ENCODE measurements at regions not wholly inside any gene's neighbourhood (a gene's known extent, or its start where the extent isn't known, plus 50 kb on each side); places are given as distances from the start of the nearest gene placed in this dataset.

DNA sequence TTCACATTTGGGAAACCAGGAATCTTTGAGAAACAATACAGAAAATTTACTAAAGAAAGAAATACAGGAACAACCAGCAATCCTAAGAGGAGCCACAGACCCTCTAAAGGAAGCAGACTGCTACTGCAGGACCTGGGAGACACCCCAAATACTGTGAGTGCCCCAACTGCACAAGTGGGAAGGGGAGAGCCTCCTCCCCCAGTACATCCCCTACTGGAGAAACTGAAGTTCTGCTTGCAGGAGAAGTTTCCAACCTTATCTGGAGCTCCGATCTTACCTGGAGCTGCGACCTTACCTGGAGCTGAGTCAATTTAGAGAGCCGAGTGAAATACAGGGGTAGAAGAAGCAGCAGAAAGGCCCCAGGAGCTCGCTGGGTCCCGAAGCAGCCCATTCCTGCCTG is 236.4 kb upstream of the SPRY2 start (continued):
- TF ChIP-seq SALL2 (tag by site-specific recombination; IDR thresholded peaks at IDR 0.05; ENCODE audit: borderline replicate concordance) = no peak
- TF ChIP-seq KLF1 (tag by site-specific recombination; IDR thresholded peaks at IDR 0.05) = no peak

GRCh38 chr13:80574113-80574850 is 233.4 kb upstream of the SPRY2 start:
- no peaks in the 10 kb centered on the region for H3K9me3 ChIP-seq (ENCODE audit: control insufficient read depth, insufficient read depth, low read depth, low read length)
- ChIA-PET POLR2A (no interaction called here), CTCF (no interaction called here)
- H3K27ac ChIP-seq (ENCODE audit: extremely low read depth, low read depth, low read length) = no peak overlapping the region
- H3K4me3 ChIP-seq (ENCODE audit: low read depth, low read length) = no peak overlapping the region
- no peaks in the 10 kb centered on the region for H3K4me1 ChIP-seq (ENCODE audit: control insufficient read depth, insufficient read depth, low read length)
- no peak for TF ChIP-seq ZSCAN23 (tag by site-specific recombination; IDR thresholded peaks at IDR 0.05)
- no peak for TF ChIP-seq GLIS2 (tag by site-specific recombination; IDR thresholded peaks at IDR 0.05)
- no peak for TF ChIP-seq ZEB2 (tag by site-specific recombination; IDR thresholded peaks at IDR 0.05)
- no peak for TF ChIP-seq WT1 (tag by site-specific recombination; IDR thresholded peaks at IDR 0.05)
- TF ChIP-seq ZNF792 (tag by site-specific recombination; IDR thresholded peaks at IDR 0.05) = no peak
- TF ChIP-seq KLF8 (tag by site-specific recombination; IDR thresholded peaks at IDR 0.05) = no peak
- TF ChIP-seq ZNF202 (tag by site-specific recombination; IDR thresholded peaks at IDR 0.05; ENCODE audit: borderline replicate concordance) = no peak
- TF ChIP-seq ZNF391 (tag by site-specific recombination; IDR thresholded peaks at IDR 0.05; ENCODE audit: borderline replicate concordance, low read depth) = no peak
- TF ChIP-seq MYNN (tag by site-specific recombination; IDR thresholded peaks at IDR 0.05; ENCODE audit: borderline replicate concordance) = no peak
- TF ChIP-seq ZBTB7A (tag by site-specific recombination; IDR thresholded peaks at IDR 0.05; ENCODE audit: low read depth) = no peak
- no peaks in the 10 kb centered on the region for H3K36me3 ChIP-seq (ENCODE audit: control insufficient read depth in 2 of 2, insufficient read depth in 1 of 2, low read length in 2 of 2)

DNA sequence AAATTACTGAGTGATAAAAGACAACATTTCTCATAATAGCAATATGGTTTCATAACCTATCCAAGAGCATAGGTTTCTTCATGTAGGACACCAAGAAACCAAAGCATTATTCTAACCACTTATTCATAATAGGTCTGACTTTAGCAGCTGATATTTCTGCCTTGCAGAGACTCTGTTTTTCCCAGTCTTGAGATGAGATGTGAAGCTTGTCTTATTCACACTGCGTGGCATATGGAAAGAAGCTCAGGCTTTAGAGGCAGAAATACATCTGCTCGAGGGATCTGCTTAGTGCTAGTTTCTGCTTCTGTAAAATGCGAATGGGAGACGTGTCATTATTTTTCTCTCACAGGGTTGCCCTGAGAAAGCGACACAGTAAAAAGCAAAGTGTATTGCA is 232.0 kb upstream of the SPRY2 start:
- Histone ChIP-seq H3K9me3 (ENCODE audit: control insufficient read depth, insufficient read depth, low read depth, low read length) (no peaks in the 10 kb centered on the region), H3K4me3 (ENCODE audit: low read depth, low read length) (no peak overlapping the region), H3K4me1 (ENCODE audit: control insufficient read depth, insufficient read depth, low read length) (no peaks in the 10 kb centered on the region), H3K36me3 (ENCODE audit: control insufficient read depth in 2 of 2, insufficient read depth in 1 of 2, low read length in 2 of 2) (no peaks in the 10 kb centered on the region), H3K27ac (ENCODE audit: extremely low read depth, low read depth, low read length) (no peak overlapping the region)
- TF ChIP-seq ZNF629 (tag by site-specific recombination; IDR thresholded peaks at IDR 0.05) (no peak), ZNF19 (tag by site-specific recombination; IDR thresholded peaks at IDR 0.05; ENCODE audit: low read depth) (no peak), KLF1 (tag by site-specific recombination; IDR thresholded peaks at IDR 0.05) (no peak)
- POLR2A ChIA-PET = no interaction called here
- CTCF ChIA-PET = no interaction called here

DNA sequence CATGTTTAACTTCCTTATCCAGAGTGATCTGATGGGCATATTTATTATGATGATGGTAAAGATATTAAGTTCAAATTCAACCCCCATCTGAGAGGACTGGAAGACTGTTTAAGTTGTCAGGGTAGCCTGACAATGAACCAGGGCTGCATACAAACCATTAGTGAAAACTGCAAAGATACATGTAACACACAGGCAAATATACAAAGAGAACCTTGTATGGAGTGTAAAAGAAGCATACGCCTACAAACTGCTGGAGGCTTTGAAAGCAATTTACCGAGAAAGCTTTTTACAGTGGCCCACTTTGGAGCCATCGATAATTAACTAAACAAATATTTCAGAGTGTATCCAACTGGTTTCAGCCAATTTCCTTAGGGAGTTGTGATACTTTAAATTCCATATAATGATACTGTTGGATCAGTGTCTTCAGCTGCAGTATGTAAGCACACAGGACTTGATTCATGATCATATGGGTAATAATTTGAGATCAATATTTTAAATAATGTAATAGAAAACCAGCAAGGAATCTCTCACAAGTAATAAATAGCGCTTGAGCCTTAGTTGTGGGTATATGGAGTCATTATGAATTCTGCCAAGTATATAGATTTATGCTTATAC is 231.5 kb upstream of the SPRY2 start:
- Histone ChIP-seq H3K27ac (ENCODE audit: extremely low read depth, low read depth, low read length) (no peak overlapping the region), H3K36me3 (ENCODE audit: control insufficient read depth in 2 of 2, insufficient read depth in 1 of 2, low read length in 2 of 2) (no peaks in the 10 kb centered on the region), H3K4me1 (ENCODE audit: control insufficient read depth, insufficient read depth, low read length) (no peaks in the 10 kb centered on the region), H3K9me3 (ENCODE audit: control insufficient read depth, insufficient read depth, low read depth, low read length) (no peaks in the 10 kb centered on the region), H3K4me3 (ENCODE audit: low read depth, low read length) (no peak overlapping the region)
- CTCF ChIA-PET = no interaction called here
- POLR2A ChIA-PET = no interaction called here
- TF ChIP-seq, protein P1, sequence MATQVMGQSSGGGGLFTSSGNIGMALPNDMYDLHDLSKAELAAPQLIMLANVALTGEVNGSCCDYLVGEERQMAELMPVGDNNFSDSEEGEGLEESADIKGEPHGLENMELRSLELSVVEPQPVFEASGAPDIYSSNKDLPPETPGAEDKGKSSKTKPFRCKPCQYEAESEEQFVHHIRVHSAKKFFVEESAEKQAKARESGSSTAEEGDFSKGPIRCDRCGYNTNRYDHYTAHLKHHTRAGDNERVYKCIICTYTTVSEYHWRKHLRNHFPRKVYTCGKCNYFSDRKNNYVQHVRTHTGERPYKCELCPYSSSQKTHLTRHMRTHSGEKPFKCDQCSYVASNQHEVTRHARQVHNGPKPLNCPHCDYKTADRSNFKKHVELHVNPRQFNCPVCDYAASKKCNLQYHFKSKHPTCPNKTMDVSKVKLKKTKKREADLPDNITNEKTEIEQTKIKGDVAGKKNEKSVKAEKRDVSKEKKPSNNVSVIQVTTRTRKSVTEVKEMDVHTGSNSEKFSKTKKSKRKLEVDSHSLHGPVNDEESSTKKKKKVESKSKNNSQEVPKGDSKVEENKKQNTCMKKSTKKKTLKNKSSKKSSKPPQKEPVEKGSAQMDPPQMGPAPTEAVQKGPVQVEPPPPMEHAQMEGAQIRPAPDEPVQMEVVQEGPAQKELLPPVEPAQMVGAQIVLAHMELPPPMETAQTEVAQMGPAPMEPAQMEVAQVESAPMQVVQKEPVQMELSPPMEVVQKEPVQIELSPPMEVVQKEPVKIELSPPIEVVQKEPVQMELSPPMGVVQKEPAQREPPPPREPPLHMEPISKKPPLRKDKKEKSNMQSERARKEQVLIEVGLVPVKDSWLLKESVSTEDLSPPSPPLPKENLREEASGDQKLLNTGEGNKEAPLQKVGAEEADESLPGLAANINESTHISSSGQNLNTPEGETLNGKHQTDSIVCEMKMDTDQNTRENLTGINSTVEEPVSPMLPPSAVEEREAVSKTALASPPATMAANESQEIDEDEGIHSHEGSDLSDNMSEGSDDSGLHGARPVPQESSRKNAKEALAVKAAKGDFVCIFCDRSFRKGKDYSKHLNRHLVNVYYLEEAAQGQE (tag by site-specific recombination; IDR thresholded peaks at IDR 0.05) = no peak
- TF ChIP-seq ZNF654 (tag by site-specific recombination; IDR thresholded peaks at IDR 0.05; ENCODE audit: low read depth) (no peak), ZNF530 (tag by site-specific recombination; IDR thresholded peaks at IDR 0.05; ENCODE audit: low read depth) (no peak), PRDM10 (tag by site-specific recombination; IDR thresholded peaks at IDR 0.05) (no peak), ZNF560 (tag by site-specific recombination; IDR thresholded peaks at IDR 0.05; ENCODE audit: borderline replicate concordance) (no peak), ZNF157 (tag by site-specific recombination; IDR thresholded peaks at IDR 0.05) (no peak), ZSCAN30 (tag by site-specific recombination; IDR thresholded peaks at IDR 0.05) (no peak)
- TF ChIP-seq, protein P2, sequence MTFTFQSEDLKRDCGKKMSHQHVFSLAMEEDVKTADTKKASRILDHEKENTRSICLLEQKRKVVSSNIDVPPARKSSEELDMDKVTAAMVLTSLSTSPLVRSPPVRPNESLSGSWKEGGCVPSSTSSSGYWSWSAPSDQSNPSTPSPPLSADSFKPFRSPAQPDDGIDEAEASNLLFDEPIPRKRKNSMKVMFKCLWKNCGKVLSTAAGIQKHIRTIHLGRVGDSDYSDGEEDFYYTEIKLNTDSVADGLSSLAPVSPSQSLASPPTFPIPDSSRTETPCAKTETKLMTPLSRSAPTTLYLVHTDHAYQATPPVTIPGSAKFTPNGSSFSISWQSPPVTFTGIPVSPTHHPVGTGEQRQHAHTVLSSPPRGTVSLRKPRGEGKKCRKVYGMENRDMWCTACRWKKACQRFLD (tag by site-specific recombination; IDR thresholded peaks at IDR 0.05) = no peak
